PC-9 (cell line): ENCODE measurements at regions not wholly inside any gene's neighbourhood (a gene's known extent, or its start where the extent isn't known, plus 50 kb on each side); places are given as distances from the start of the nearest gene placed in this dataset.

ENCODE experiments used
- CTCF ChIP-seq: fragments of 200-600 bp; sonication (generic); conservative IDR thresholded peaks from 2 replicates; pipeline ENCODE4 v1.6.1; 2017; ENCODE audit warnings: mixed run types, antibody characterized with exemption, mild to moderate bottlenecking, moderate library complexity
- EZH2 ChIP-seq: fragments of 200-600 bp; sonication (generic); IDR thresholded peaks from 2 replicates; pipeline ENCODE4 v1.8.0; 2017; ENCODE audit warnings: antibody characterized with exemption, low read depth

- no peak for TF ChIP-seq CTCF
- no peak for TF ChIP-seq EZH2
These were observed 241.7 kb upstream of the PDE3A start for GRCh38 chr12:20126601-20127000.
